ENCODE measurements at regions not wholly inside any gene's neighbourhood (a gene's known extent, or its start where the extent isn't known, plus 50 kb on each side); places are given as distances from the start of the nearest gene placed in this dataset.

- no peak for DNase-seq
These were observed 89.8 kb downstream of the TMEM100 start for GRCh38 chr17:55632893-55633292.

- no peak for DNase-seq
These were observed 90.4 kb downstream of the TMEM100 start for GRCh38 chr17:55632236-55632635.

- no peak for DNase-seq
These were observed 92.7 kb downstream of the TMEM100 start for GRCh38 chr17:55629995-55630394.

- DNase-seq, result no peak
These were observed 97.1 kb downstream of the TMEM100 start for GRCh38 chr17:55625521-55625920.

GRCh38 chr17:55624772-55625433 lies 97.8 kb downstream of the TMEM100 start:
- DNase-seq, result no peak

GRCh38 chr17:55622547-55622946 lies 100.1 kb downstream of the TMEM100 start:
- no peak for DNase-seq

- no peak for DNase-seq
These were observed 101.7 kb downstream of the TMEM100 start for GRCh38 chr17:55620945-55621344.

- DNase-seq, result no peak
These were observed 102.6 kb downstream of the TMEM100 start for GRCh38 chr17:55620023-55620422.

- DNase-seq, result no peak
These were observed 105.2 kb downstream of the TMEM100 start for GRCh38 chr17:55617441-55617840.

- DNase-seq, result no peak
These were observed 102.8 kb upstream of the SMIM36 start for GRCh38 chr17:55614061-55614460.

GRCh38 chr17:55612691-55613141 lies 101.5 kb upstream of the SMIM36 start:
- no peak for DNase-seq

GRCh38 chr17:55607731-55608341 lies 96.6 kb upstream of the SMIM36 start:
- DNase-seq, result no peak

GRCh38 chr17:55606488-55606815 lies 95.2 kb upstream of the SMIM36 start:
- DNase-seq, result no peak

- DNase-seq, result no peak
These were observed 94.6 kb upstream of the SMIM36 start for GRCh38 chr17:55605705-55606487.

GRCh38 chr17:55601874-55602364 lies 90.7 kb upstream of the SMIM36 start:
- DNase-seq, result no peak

- DNase-seq, result no peak
These were observed 87.2 kb upstream of the SMIM36 start for GRCh38 chr17:55598495-55598894.

GRCh38 chr17:55588446-55589242 lies 77.4 kb upstream of the SMIM36 start:
- DNase-seq, result no peak

- DNase-seq, result no peak
These were observed 76.4 kb upstream of the SMIM36 start for GRCh38 chr17:55587608-55588139.

GRCh38 chr17:55585629-55586028 lies 74.4 kb upstream of the SMIM36 start:
- no peak for DNase-seq

- DNase-seq, result no peak
These were observed 73.6 kb upstream of the SMIM36 start for GRCh38 chr17:55584861-55585260.

GRCh38 chr17:55584055-55584685 lies 72.9 kb upstream of the SMIM36 start:
- DNase-seq, result no peak

GRCh38 chr17:55582897-55583296 lies 71.6 kb upstream of the SMIM36 start:
- DNase-seq, result no peak
